HG03558 (cell line): ENCODE measurements at regions not wholly inside any gene's neighbourhood (a gene's known extent, or its start where the extent isn't known, plus 50 kb on each side); places are given as distances from the start of the nearest gene placed in this dataset.
A peak's percentile ranks its signal among the peaks of the same experiment; 100 is the strongest.
"Not testable (repeated sequence)": the region's sequence is repeated elsewhere in the genome, so short reads cannot be mapped to it uniquely, and the experiment has no call there.

Source experiments
- ATAC-seq: cut with Tn5 transposase; IDR thresholded peaks from one replicate; pipeline ENCODE4 v1.9.1; 2021; ENCODE audit warnings: moderate number of reproducible peaks; ENCODE audit not compliant: unreplicated experiment; ENCODE audit errors: extremely low read depth

- ATAC-seq = no peak
Measured at GRCh38 chr2:8587251-8587791, 94.5 kb upstream of the ID2 start.

GRCh38 chr2:8587920-8588830, 93.7 kb upstream of the ID2 start:
- no peak for ATAC-seq

- ATAC-seq = no peak
Measured at GRCh38 chr2:8588831-8589191, 93.0 kb upstream of the ID2 start.

GRCh38 chr2:8589721-8590120, 92.1 kb upstream of the ID2 start:
- ATAC-seq = no peak

GRCh38 chr2:8590938-8591337, 90.9 kb upstream of the ID2 start:
- no peak for ATAC-seq

GRCh38 chr2:8592736-8593135, 89.1 kb upstream of the ID2 start:
- ATAC-seq = no peak

GRCh38 chr2:8593243-8593642, 88.6 kb upstream of the ID2 start:
- no peak for ATAC-seq

GRCh38 chr2:8594731-8595427, 87.0 kb upstream of the ID2 start:
- ATAC-seq = no peak

GRCh38 chr2:8595428-8595805, 86.4 kb upstream of the ID2 start:
- no peak for ATAC-seq

- no peak for ATAC-seq
Measured at GRCh38 chr2:8595811-8596600, 85.8 kb upstream of the ID2 start.

GRCh38 chr2:8597094-8597493, 84.8 kb upstream of the ID2 start:
- ATAC-seq = no peak

GRCh38 chr2:8597559-8598225, 84.2 kb upstream of the ID2 start:
- ATAC-seq = no peak

GRCh38 chr2:8598295-8599165, 83.3 kb upstream of the ID2 start:
- ATAC-seq = no peak

- no peak for ATAC-seq
Measured at GRCh38 chr2:8599421-8600242, 82.2 kb upstream of the ID2 start.

- no peak for ATAC-seq
Measured at GRCh38 chr2:8600456-8600855, 81.4 kb upstream of the ID2 start.

GRCh38 chr2:8602809-8603208, 79.0 kb upstream of the ID2 start:
- peak; percentile 35 for ATAC-seq

GRCh38 chr2:8603356-8603755, 78.5 kb upstream of the ID2 start:
- not testable (repeated sequence) for ATAC-seq

- no peak for ATAC-seq
Measured at GRCh38 chr2:8604262-8604661, 77.6 kb upstream of the ID2 start.
